HEK293T (cell line): ENCODE measurements at regions not wholly inside any gene's neighbourhood (a gene's known extent, or its start where the extent isn't known, plus 50 kb on each side); places are given as distances from the start of the nearest gene placed in this dataset.

Experiments used
- FOXA1 ChIP-seq: fragments of 450-650 bp; IDR thresholded peaks from 2 replicates; pipeline ENCODE4 v1.6.1; 2016; ENCODE audit warnings: mild to moderate bottlenecking
- FOXK2 ChIP-seq: fragments of 450-650 bp; IDR thresholded peaks from 2 replicates; pipeline ENCODE4 v1.6.1; 2016; ENCODE audit warnings: mild to moderate bottlenecking
- SP1 ChIP-seq: fragments of 450-650 bp; IDR thresholded peaks from 2 replicates; pipeline ENCODE4 v1.6.1; 2017
- SUZ12 ChIP-seq: fragments of 450-650 bp; IDR thresholded peaks from 2 replicates; pipeline ENCODE4 v1.6.1; 2016; ENCODE audit warnings: mild to moderate bottlenecking
- TARDBP ChIP-seq: fragments of 450-650 bp; IDR thresholded peaks from 2 replicates; pipeline ENCODE4 v1.6.1; 2016

DNA sequence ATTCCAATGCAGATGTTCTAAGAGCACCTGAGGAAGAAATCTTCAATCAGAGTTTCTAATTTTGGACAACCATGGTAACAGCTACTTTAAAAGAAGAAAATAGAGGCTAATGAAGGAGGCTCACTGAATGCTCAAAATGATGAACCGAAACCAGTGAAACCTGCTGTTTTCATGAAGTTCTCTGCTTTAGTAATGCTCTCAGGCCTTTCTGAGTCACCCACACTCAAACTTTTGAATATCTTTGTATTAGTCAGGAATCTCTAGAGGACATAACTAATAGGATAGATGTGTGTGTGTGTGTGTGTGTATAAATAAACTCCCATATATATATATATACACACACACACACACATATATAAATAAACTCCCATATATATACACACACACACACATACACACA lies 76.9 kb upstream of the RIT2 start:
- TF ChIP-seq FOXK2 (no peak), SUZ12 (no peak), TARDBP (no peak), FOXA1 (no peak), SP1 (no peak)
